Uterus (tissue), 2 donors: ENCODE measurements at regions not wholly inside any gene's neighbourhood (a gene's known extent, or its start where the extent isn't known, plus 50 kb on each side); places are given as distances from the start of the nearest gene placed in this dataset.

Experiments
- POLR2A ChIP-seq, 2 donors: fragments of 450-650 bp; IDR thresholded peaks; one replicate each; pipeline ENCODE4 v1.6.1; 2016; ENCODE audit warnings: antibody characterized with exemption in 2 of 2, mild to moderate bottlenecking in 1 of 2, moderate library complexity in 1 of 2
- TF ChIP-seq, protein P1 (sequence below), 4 experiments: fragments of 200-600 bp in 2 of 4; fragments of 450-650 bp in 2 of 4; sonication (generic) in 2 of 4; IDR thresholded peaks; one replicate each; pipeline ENCODE4 v1.5.1; 2016 to 2019; ENCODE audit warnings: antibody characterized with exemption in 4 of 4, mild to moderate bottlenecking in 2 of 4, moderate library complexity in 1 of 4

DNA sequence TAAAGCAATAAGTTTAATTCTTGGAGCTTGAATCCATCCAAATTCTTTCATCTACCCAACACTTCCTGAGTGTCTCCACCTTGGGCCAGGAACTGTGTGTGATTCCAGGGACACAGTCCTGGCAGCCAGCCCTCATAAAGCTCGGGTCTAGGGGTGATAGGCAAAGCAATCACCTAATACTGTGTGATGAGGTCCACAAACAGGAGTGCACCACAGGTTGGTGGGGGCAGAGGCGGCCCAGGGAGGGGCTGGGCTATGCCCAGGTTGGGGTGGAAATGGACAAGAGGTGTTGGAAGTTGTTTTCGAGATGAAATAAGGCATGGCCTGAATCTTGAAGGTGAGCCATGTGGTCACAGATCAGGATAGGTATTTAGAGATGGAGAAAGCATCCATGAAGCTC, 133.9 kb upstream of the PTCH1 start:
- TF ChIP-seq, protein P1, sequence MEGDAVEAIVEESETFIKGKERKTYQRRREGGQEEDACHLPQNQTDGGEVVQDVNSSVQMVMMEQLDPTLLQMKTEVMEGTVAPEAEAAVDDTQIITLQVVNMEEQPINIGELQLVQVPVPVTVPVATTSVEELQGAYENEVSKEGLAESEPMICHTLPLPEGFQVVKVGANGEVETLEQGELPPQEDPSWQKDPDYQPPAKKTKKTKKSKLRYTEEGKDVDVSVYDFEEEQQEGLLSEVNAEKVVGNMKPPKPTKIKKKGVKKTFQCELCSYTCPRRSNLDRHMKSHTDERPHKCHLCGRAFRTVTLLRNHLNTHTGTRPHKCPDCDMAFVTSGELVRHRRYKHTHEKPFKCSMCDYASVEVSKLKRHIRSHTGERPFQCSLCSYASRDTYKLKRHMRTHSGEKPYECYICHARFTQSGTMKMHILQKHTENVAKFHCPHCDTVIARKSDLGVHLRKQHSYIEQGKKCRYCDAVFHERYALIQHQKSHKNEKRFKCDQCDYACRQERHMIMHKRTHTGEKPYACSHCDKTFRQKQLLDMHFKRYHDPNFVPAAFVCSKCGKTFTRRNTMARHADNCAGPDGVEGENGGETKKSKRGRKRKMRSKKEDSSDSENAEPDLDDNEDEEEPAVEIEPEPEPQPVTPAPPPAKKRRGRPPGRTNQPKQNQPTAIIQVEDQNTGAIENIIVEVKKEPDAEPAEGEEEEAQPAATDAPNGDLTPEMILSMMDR (IDR thresholded peaks at IDR 0.05) = no peak
- no peak for TF ChIP-seq POLR2A (IDR thresholded peaks at IDR 0.05)
